A673 (cell line): ENCODE measurements at regions not wholly inside any gene's neighbourhood (a gene's known extent, or its start where the extent isn't known, plus 50 kb on each side); places are given as distances from the start of the nearest gene placed in this dataset.

Source experiments
- EZH2 ChIP-seq: fragments of 200-600 bp; sonication (generic); IDR thresholded peaks from 2 replicates; pipeline ENCODE4 v1.6.1; 2017; ENCODE audit warnings: borderline replicate concordance, low read depth, mild to moderate bottlenecking, mixed read lengths, antibody characterized with exemption, low read length; ENCODE audit not compliant: poor library complexity, severe bottlenecking
- TF ChIP-seq, protein P1 (sequence below): fragments of 300-800, 200-600 bp; sonication (generic); conservative IDR thresholded peaks from 2 replicates; pipeline ENCODE4 v1.5.1; 2017; ENCODE audit warnings: low read depth, mild to moderate bottlenecking, antibody characterized with exemption, low read length, moderate library complexity, mixed read lengths

DNA sequence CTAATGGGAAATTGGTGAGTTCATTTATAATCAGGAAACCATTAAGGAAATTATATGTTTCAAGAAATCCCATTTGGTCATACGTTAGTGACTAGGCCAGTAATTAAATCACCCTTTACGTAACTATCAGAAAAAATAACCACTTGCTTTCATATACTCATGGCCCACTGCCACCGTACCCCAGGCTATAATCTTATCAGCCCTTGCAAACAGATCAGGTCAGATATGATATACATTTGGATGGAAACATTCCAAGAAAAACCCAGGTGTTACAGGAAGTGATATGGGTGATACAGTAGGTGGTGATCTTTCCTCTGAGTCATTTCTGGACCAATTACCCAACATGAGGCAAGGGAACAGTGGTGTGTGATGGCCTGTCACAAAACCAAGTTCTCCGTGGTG is 481.0 kb upstream of the SEMA3A start:
- TF ChIP-seq, protein P1, sequence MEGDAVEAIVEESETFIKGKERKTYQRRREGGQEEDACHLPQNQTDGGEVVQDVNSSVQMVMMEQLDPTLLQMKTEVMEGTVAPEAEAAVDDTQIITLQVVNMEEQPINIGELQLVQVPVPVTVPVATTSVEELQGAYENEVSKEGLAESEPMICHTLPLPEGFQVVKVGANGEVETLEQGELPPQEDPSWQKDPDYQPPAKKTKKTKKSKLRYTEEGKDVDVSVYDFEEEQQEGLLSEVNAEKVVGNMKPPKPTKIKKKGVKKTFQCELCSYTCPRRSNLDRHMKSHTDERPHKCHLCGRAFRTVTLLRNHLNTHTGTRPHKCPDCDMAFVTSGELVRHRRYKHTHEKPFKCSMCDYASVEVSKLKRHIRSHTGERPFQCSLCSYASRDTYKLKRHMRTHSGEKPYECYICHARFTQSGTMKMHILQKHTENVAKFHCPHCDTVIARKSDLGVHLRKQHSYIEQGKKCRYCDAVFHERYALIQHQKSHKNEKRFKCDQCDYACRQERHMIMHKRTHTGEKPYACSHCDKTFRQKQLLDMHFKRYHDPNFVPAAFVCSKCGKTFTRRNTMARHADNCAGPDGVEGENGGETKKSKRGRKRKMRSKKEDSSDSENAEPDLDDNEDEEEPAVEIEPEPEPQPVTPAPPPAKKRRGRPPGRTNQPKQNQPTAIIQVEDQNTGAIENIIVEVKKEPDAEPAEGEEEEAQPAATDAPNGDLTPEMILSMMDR: no peak
- no peak for TF ChIP-seq EZH2
